VCaP (cell line): ENCODE measurements at regions not wholly inside any gene's neighbourhood (a gene's known extent, or its start where the extent isn't known, plus 50 kb on each side); places are given as distances from the start of the nearest gene placed in this dataset.

Experiments used
- H3K27ac ChIP-seq: fragments of 450-650 bp; 2 replicates; pipeline ENCODE4 v1.5.1; 2017
- TF ChIP-seq, protein P1 (sequence below): fragments of 450-650 bp; conservative IDR thresholded peaks from 2 replicates; pipeline ENCODE4 v1.5.1; 2017; ENCODE audit warnings: mild to moderate bottlenecking, moderate library complexity

DNA sequence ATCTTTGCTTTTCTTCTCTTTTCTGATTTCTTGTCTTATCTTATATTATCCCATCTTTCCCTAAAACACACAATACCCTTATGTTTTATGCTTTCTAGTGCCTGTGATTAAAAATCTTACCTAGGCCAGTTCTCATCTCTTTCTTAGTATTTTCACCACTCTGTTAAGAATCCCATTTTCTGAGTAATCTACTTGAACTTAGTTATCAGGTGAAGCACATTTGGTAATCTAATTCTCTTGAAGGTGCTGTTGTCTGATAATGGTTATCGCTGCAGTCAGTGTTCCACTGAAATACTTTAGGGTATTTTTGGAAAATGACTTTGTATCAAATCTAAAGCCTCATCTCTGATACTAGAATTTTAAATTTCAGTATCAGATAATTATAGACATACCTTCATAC, 192.5 kb upstream of the MAN1A1 start:
- TF ChIP-seq, protein P1, sequence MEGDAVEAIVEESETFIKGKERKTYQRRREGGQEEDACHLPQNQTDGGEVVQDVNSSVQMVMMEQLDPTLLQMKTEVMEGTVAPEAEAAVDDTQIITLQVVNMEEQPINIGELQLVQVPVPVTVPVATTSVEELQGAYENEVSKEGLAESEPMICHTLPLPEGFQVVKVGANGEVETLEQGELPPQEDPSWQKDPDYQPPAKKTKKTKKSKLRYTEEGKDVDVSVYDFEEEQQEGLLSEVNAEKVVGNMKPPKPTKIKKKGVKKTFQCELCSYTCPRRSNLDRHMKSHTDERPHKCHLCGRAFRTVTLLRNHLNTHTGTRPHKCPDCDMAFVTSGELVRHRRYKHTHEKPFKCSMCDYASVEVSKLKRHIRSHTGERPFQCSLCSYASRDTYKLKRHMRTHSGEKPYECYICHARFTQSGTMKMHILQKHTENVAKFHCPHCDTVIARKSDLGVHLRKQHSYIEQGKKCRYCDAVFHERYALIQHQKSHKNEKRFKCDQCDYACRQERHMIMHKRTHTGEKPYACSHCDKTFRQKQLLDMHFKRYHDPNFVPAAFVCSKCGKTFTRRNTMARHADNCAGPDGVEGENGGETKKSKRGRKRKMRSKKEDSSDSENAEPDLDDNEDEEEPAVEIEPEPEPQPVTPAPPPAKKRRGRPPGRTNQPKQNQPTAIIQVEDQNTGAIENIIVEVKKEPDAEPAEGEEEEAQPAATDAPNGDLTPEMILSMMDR: no peak
- no peak overlapping the region for H3K27ac ChIP-seq

DNA sequence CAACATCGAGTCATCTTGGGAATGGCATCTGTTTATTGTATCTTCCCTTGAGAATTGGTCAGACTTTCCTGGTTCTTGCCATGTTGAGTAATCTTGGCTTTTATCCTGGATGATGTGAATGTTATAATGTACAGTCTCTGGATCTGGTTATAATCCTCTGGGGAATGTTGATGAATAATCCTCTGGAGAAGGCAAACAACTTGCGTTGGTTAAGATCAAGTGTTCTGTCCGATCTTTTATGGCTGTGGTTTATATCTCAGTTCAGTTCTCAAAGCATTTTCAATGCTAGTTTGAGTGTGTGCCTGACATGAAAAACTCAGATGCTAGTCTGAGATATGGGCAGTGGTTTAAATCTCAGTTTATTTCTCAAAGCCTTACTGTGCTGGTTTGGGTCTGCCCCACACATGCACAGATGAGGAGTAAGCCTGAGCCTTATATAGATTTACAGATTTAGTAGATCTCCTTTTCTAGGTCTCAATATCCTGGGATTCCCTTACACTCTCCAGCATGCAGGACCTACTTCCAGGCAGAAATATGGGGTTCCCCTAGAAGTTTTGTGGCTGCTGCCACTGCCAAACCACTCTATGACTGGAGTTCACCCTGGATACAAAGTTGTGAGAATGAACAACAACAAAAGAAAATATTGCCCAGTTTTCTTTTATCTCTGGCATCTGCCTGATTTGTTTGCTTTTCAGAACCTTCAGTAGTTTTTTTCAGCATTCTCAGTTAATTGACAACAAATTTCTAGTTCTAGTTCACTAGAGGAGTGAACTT, 191.8 kb upstream of the MAN1A1 start:
- no peak overlapping the region for H3K27ac ChIP-seq
- TF ChIP-seq, protein P1: no peak

DNA sequence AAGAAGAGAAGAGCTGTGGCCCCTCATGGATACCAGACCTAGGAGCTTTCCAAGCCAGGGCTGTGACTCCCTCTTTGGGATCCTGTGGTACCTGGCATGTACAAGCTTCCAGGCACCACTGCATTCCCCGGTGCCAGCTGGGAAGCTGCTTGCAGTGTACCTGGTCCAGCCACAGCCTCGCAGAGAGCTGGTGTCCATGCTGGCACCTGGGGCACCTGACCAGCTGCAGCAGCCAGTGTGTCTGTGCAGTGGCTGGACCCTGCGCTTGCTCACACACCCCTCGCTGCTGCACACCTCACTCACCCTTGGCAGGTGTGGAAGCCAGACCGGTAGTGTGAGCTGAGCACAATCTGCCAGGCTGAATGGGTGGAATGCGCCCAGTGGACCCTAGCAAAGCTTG, 190.9 kb upstream of the MAN1A1 start:
- TF ChIP-seq, protein P1: no peak
- no peak overlapping the region for H3K27ac ChIP-seq

DNA sequence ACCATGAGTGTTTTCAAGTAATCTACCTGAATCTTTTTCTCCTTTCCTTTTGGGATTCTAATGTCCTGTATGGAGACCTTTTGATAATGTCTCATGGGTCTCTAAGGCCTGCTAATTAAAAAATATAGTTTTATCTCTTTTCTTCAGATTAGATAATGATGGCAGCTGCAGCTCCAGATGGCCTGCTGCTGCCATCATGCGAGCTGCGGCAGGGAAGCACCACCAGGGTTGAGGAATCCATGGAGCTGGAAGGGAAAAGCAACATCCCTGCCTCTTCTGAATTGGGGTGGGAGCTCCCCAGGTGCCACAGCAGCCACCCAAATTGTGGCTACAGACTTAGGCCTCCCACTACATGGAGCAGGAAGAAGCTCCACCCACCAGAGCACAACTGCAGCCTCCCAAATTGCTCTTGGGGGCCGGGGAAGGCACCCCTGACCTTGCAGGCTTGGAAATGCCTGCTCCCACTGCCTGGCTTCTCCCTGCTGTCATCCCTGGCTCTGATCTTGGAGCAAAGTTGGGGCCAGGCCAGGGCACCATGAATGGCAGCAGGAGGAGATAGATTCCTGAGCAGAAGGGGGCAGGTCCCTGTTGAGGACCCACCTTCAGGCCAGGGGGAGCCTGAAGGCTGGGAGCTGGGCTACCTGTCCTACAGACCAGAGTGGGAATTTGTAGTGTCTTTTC, 189.6 kb upstream of the MAN1A1 start:
- H3K27ac ChIP-seq: no peak overlapping the region

DNA sequence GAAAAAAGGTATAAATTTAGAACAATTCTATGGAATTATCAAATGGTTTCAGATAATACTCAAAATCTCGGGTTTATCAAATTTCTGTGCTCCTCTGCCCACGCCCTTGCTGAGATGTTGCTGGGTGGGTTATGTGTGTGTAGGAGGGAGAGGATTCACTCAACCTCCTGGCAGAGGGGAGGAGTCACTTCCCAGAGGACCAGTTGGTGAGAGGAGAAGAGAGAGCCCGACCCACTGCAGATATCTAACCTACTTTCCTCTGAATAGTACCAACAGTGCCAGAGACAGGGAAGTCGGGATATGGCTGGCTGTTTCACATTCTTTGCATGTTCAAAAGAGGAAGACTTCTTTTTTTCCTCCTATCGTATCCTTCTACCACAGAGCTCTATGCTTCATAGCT, 187.1 kb upstream of the MAN1A1 start:
- TF ChIP-seq, protein P1: no peak
- H3K27ac ChIP-seq: no peak overlapping the region

More for the DNA sequence above, 189.6 kb upstream of the MAN1A1 start:
- TF ChIP-seq, protein P1: no peak

DNA sequence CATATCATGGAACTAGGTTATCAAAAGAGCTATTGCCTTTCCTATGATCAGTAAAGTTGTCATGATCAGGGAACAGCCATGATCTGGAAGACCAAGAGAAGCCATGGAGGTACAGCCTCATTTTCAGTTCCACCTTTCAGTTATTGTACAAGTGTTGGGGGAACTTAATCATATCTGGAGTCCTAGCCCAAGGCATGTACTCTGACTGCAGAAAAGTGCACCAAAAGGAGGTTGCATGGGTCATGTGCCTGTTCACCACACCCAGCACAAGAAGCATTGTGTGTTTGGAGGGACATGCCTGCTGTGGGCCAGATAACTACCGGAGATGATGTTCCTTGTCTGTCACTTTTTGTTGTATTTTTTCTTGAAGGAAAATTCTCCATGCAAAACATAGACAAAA, 185.8 kb upstream of the MAN1A1 start:
- TF ChIP-seq, protein P1: no peak

DNA sequence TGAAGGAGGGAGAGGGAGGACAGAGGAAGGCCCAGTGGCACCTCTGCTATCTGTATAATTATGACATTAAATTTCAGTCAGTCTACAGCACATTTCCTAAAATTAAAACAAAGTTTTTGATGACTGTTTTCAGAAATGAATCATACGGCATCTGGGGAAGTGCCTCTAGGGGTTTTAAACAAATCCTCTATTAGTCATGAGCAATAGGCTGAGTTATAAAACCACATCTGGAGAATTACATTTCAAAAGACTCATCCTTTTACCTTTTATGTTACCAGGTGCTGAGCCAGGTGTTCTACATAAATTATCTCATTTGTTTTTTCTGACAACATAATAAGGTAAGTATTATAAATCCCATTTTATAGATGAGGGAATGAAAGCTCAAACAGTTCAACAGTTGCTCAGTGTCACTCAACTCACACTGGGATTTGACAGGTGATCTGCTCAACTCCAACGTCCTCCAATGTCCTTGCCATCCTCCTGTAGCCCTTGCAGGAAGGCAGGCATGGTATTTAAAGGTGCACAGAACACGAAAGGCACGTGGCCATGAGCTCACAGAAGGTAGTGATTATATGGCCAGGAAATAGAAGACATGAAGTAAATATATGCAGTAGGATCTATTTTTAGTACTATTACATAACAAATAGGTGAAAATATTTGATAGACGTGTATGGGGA, 184.2 kb upstream of the MAN1A1 start:
- TF ChIP-seq, protein P1: no peak
- H3K27ac ChIP-seq: no peak overlapping the region

More for the DNA sequence above, 185.8 kb upstream of the MAN1A1 start:
- H3K27ac ChIP-seq: no peak overlapping the region
